Hepatocyte (in vitro differentiated cells): ENCODE measurements at regions not wholly inside any gene's neighbourhood (a gene's known extent, or its start where the extent isn't known, plus 50 kb on each side); places are given as distances from the start of the nearest gene placed in this dataset.

Experiments
- DNase-seq: peaks from one replicate; pipeline ENCODE4 v3.0.0-alpha.2; 2016; ENCODE audit warnings: low spot score
- H2AFZ ChIP-seq: fragments of 200-600 bp; sonication (generic); 2 replicates; pipeline ENCODE4 v1.6.0; 2016; ENCODE audit warnings: antibody characterized with exemption, mild to moderate bottlenecking
- H3K27ac ChIP-seq: fragments of 200-600 bp; sonication (generic); 2 replicates; pipeline ENCODE4 v1.5.1; 2016; ENCODE audit warnings: mild to moderate bottlenecking
- H3K27me3 ChIP-seq: fragments of 200-600 bp; sonication (generic); 2 replicates; pipeline ENCODE4 v1.6.1; 2016
- H3K36me3 ChIP-seq: fragments of 200-600 bp; sonication (generic); replicated peaks from 2 replicates; pipeline ENCODE4 v1.5.1; 2016; ENCODE audit warnings: low read depth; ENCODE audit not compliant: insufficient read depth
- H3K4me1 ChIP-seq: fragments of 200-600 bp; sonication (generic); 2 replicates; pipeline ENCODE4 v1.5.1; 2016; ENCODE audit warnings: mild to moderate bottlenecking, moderate library complexity; ENCODE audit not compliant: insufficient read depth
- H3K4me2 ChIP-seq: fragments of 200-600 bp; sonication (generic); 2 replicates; pipeline ENCODE4 v1.6.0; 2016
- H3K4me3 ChIP-seq: fragments of 200-600 bp; sonication (generic); 2 replicates; pipeline ENCODE4 v1.5.1; 2016; ENCODE audit warnings: mild to moderate bottlenecking
- H3K79me2 ChIP-seq: fragments of 200-600 bp; sonication (generic); 2 replicates; pipeline ENCODE4 v1.6.0; 2017; ENCODE audit warnings: mild to moderate bottlenecking
- H3K9me2 ChIP-seq: fragments of 200-600 bp; sonication (generic); replicated peaks from 2 replicates; pipeline ENCODE4 v1.6.0; 2017; ENCODE audit warnings: mild to moderate bottlenecking; ENCODE audit not compliant: insufficient read depth
- H3K9me3 ChIP-seq: fragments of 200-600 bp; sonication (generic); 2 replicates; pipeline ENCODE4 v1.5.1; 2016; ENCODE audit warnings: low read depth, mild to moderate bottlenecking
- H4K20me1 ChIP-seq: fragments of 200-600 bp; sonication (generic); 2 replicates; pipeline ENCODE4 v1.6.0; 2016; ENCODE audit warnings: mild to moderate bottlenecking; ENCODE audit not compliant: insufficient read depth, poor library complexity, severe bottlenecking
- EZH2 ChIP-seq: fragments of 200-600 bp; sonication (generic); IDR thresholded peaks from 2 replicates; pipeline ENCODE4 v1.6.1; 2016; ENCODE audit warnings: antibody characterized with exemption, mild to moderate bottlenecking, borderline replicate concordance
- EZH2phosphoT487 ChIP-seq: fragments of 200-600 bp; sonication (generic); IDR thresholded peaks from one replicate; pipeline ENCODE4 v1.6.1; 2018; ENCODE audit warnings: antibody characterized with exemption, mild to moderate bottlenecking, low read depth, moderate library complexity; ENCODE audit not compliant: unreplicated experiment, severe bottlenecking
- WGBS: methylation state at CpG from one replicate; pipeline ENCODE4 v1.1.6; 2016; ENCODE audit warnings: low lambda C conversion rate; ENCODE audit errors: missing lambda C conversion rate; 5-methylcytosine and 5-hydroxymethylcytosine counted together
- TF ChIP-seq, protein P1 (sequence below): fragments of 200-600 bp; sonication (generic); IDR thresholded peaks from 2 replicates; pipeline ENCODE4 v1.5.1; 2016; ENCODE audit warnings: antibody characterized with exemption, mild to moderate bottlenecking; ENCODE audit not compliant: poor library complexity

DNA sequence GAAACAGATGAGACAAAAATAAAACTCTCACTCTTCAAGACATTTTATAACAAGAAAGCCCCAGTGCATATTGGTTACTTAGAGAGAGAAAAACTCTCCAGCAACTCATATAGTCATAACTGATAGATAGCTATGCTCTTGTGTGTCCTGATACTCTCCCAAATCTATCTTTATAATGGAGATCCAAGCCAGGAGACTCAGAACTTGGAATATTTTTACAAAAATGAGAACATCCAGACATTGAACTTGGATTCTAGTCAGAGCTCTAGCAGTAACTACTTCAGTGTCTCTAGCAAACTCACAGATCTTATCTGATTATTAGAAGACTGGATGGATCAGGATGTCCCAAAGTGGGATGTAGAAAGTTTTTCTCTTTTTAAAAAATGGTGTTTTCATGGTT is 412.7 kb upstream of the BRINP1 start:
- TF ChIP-seq, protein P1, sequence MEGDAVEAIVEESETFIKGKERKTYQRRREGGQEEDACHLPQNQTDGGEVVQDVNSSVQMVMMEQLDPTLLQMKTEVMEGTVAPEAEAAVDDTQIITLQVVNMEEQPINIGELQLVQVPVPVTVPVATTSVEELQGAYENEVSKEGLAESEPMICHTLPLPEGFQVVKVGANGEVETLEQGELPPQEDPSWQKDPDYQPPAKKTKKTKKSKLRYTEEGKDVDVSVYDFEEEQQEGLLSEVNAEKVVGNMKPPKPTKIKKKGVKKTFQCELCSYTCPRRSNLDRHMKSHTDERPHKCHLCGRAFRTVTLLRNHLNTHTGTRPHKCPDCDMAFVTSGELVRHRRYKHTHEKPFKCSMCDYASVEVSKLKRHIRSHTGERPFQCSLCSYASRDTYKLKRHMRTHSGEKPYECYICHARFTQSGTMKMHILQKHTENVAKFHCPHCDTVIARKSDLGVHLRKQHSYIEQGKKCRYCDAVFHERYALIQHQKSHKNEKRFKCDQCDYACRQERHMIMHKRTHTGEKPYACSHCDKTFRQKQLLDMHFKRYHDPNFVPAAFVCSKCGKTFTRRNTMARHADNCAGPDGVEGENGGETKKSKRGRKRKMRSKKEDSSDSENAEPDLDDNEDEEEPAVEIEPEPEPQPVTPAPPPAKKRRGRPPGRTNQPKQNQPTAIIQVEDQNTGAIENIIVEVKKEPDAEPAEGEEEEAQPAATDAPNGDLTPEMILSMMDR = no peak
- TF ChIP-seq EZH2 (no peak), EZH2phosphoT487 (no peak)
- Histone ChIP-seq H3K9me3 (no peaks in the 10 kb centered on the region), H3K27me3 (no peaks in the 10 kb centered on the region), H3K4me3 (no peak overlapping the region), H3K36me3 (no peaks in the 10 kb centered on the region), H3K79me2 (no peaks in the 10 kb centered on the region), H2AFZ (no peak overlapping the region), H3K27ac (no peak overlapping the region), H3K4me1 (no peaks in the 10 kb centered on the region), H3K9me2 (no peaks in the 10 kb centered on the region), H3K4me2 (no peak overlapping the region), H4K20me1 (no peaks in the 10 kb centered on the region)
- no peak for DNase-seq

- H3K27ac ChIP-seq = no peak overlapping the region
- no peak overlapping the region for H3K4me2 ChIP-seq
- no peak overlapping the region for H2AFZ ChIP-seq
- H3K27me3 ChIP-seq = peaks cover 5% of the 10 kb centered on the region
- no peaks in the 10 kb centered on the region for H3K4me1 ChIP-seq
- H3K36me3 ChIP-seq = no peaks in the 10 kb centered on the region
- no peak for TF ChIP-seq EZH2phosphoT487
- TF ChIP-seq, protein P1 = no peak
- TF ChIP-seq EZH2 = no peak
- H3K4me3 ChIP-seq = no peak overlapping the region
- H4K20me1 ChIP-seq = no peaks in the 10 kb centered on the region
- 78% methylated on average over 3 of the region's 3 CpGs for WGBS
- H3K9me2 ChIP-seq = no peaks in the 10 kb centered on the region
- no peak for DNase-seq
- H3K79me2 ChIP-seq = no peaks in the 10 kb centered on the region
- no peaks in the 10 kb centered on the region for H3K9me3 ChIP-seq
These were observed 406.2 kb upstream of the BRINP1 start for GRCh38 chr9:119775410-119775809.

GRCh38 chr9:119773823-119774222 is 404.6 kb upstream of the BRINP1 start:
- Histone ChIP-seq H3K4me2 (no peak overlapping the region), H2AFZ (no peak overlapping the region), H3K79me2 (no peaks in the 10 kb centered on the region), H4K20me1 (no peaks in the 10 kb centered on the region), H3K27ac (no peak overlapping the region), H3K27me3 (peaks cover 5% of the 10 kb centered on the region), H3K4me1 (no peaks in the 10 kb centered on the region), H3K9me2 (no peaks in the 10 kb centered on the region), H3K9me3 (no peaks in the 10 kb centered on the region), H3K4me3 (no peak overlapping the region), H3K36me3 (no peaks in the 10 kb centered on the region)
- TF ChIP-seq EZH2 (no peak), EZH2phosphoT487 (no peak)
- TF ChIP-seq, protein P1 = no peak
- 46% methylated on average over 2 of the region's 2 CpGs for WGBS
- no peak for DNase-seq

- no peak for TF ChIP-seq EZH2phosphoT487
- TF ChIP-seq EZH2 = no peak
- TF ChIP-seq, protein P1 = no peak
- Histone ChIP-seq H3K27ac (no peak overlapping the region), H4K20me1 (no peaks in the 10 kb centered on the region), H2AFZ (no peak overlapping the region), H3K79me2 (no peaks in the 10 kb centered on the region), H3K9me3 (no peaks in the 10 kb centered on the region), H3K4me1 (no peaks in the 10 kb centered on the region), H3K4me3 (no peak overlapping the region), H3K9me2 (no peaks in the 10 kb centered on the region), H3K27me3 (peaks cover 5% of the 10 kb centered on the region), H3K36me3 (no peaks in the 10 kb centered on the region), H3K4me2 (no peak overlapping the region)
- whole genome bisulfite sequencing = 86% methylated on average over 1 of the region's 1 CpG
- no peak for DNase-seq
These were observed 402.1 kb upstream of the BRINP1 start for GRCh38 chr9:119771341-119771740.
